WTC11 (cell line): ENCODE measurements at regions not wholly inside any gene's neighbourhood (a gene's known extent, or its start where the extent isn't known, plus 50 kb on each side); places are given as distances from the start of the nearest gene placed in this dataset.
A peak's percentile ranks its signal among the peaks of the same experiment; 100 is the strongest.
"Not testable (repeated sequence)": the region's sequence is repeated elsewhere in the genome, so short reads cannot be mapped to it uniquely, and the experiment has no call there.

ENCODE experiments used
- ATAC-seq: fragments of 200-7000 bp; cut with Tn5 transposase; 2 replicates; pipeline ENCODE4 v1.10.0; 2021; ENCODE audit warnings: mild to moderate bottlenecking, moderate library complexity
- CTCF ChIA-PET: fragments of 300-600 bp; sonication (Branson Sonifier 250); formaldehyde crosslinking; loops from one replicate; lab custom pipeline; 2021; ENCODE audit warnings: antibody characterized with exemption; lab: Charles Lee
- POLR2A ChIA-PET: fragments of 350-600 bp; sonication (Branson Sonifier 250); formaldehyde crosslinking; loops from one replicate; lab custom pipeline; 2021; ENCODE audit warnings: antibody characterized with exemption; lab: Charles Lee
- DNase-seq: peaks from one replicate; pipeline ENCODE4 v3.0.0; 2021; ENCODE audit warnings: low spot score
- H3K27ac Mint-ChIP-seq: 2 replicates; pipeline ENCODE4 v1.8.0; 2021; ENCODE audit warnings: mixed read lengths
- H3K27me3 Mint-ChIP-seq: 2 replicates; pipeline ENCODE4 v1.8.0; 2021; ENCODE audit warnings: low read depth, mild to moderate bottlenecking, moderate library complexity, mixed read lengths
- H3K36me3 Mint-ChIP-seq: 2 replicates; pipeline ENCODE4 v1.8.0; 2021; ENCODE audit warnings: mixed read lengths
- H3K4me1 Mint-ChIP-seq: 2 replicates; pipeline ENCODE4 v1.8.0; 2022; ENCODE audit warnings: mixed read lengths
- H3K4me3 Mint-ChIP-seq: 2 replicates; pipeline ENCODE4 v1.8.0; 2021; ENCODE audit warnings: mild to moderate bottlenecking, moderate library complexity, mixed read lengths
- H3K9me3 Mint-ChIP-seq: 2 replicates; pipeline ENCODE4 v1.8.0; 2021; ENCODE audit warnings: mixed read lengths
- JUN ChIP-seq: sonication (generic); formaldehyde crosslinking; IDR thresholded peaks from 2 replicates; pipeline ENCODE4 v1.8.0; 2023; ENCODE audit warnings: mild to moderate bottlenecking, missing genetic modification reagents
- KAT7 ChIP-seq: sonication (generic); formaldehyde crosslinking; IDR thresholded peaks from 2 replicates; pipeline ENCODE4 v1.8.1; 2023; ENCODE audit warnings: missing genetic modification reagents, mild to moderate bottlenecking, borderline replicate concordance
- MXD4 ChIP-seq: fragments of 250-450 bp; sonication (Bioruptor Pico); IDR thresholded peaks from 2 replicates; pipeline ENCODE4 v1.8.0; 2021; ENCODE audit warnings: mild to moderate bottlenecking, moderate library complexity, borderline replicate concordance
- RELA ChIP-seq: sonication (generic); formaldehyde crosslinking; IDR thresholded peaks from 2 replicates; pipeline ENCODE4 v1.8.1; 2022; ENCODE audit warnings: missing genetic modification reagents, mild to moderate bottlenecking, borderline replicate concordance
- SP1 ChIP-seq: sonication (generic); formaldehyde crosslinking; conservative IDR thresholded peaks from 2 replicates; pipeline ENCODE4 v1.8.1; 2022; ENCODE audit warnings: missing genetic modification reagents
- TEAD4 ChIP-seq: sonication (generic); formaldehyde crosslinking; IDR thresholded peaks from 2 replicates; pipeline ENCODE4 v1.8.0; 2022; ENCODE audit warnings: mild to moderate bottlenecking, missing genetic modification reagents
- TF ChIP-seq, protein P1 (sequence below): sonication (generic); formaldehyde crosslinking; IDR thresholded peaks from 2 replicates; pipeline ENCODE4 v1.8.1; 2022; ENCODE audit warnings: mild to moderate bottlenecking, missing genetic modification reagents, moderate library complexity, borderline replicate concordance
- TF ChIP-seq, protein P2 (sequence below): sonication (generic); formaldehyde crosslinking; IDR thresholded peaks from 2 replicates; pipeline ENCODE4 v1.8.0; 2023; ENCODE audit warnings: missing genetic modification reagents, mild to moderate bottlenecking, borderline replicate concordance
- TF ChIP-seq, protein P3 (sequence below): fragments of 250-450 bp; sonication (Bioruptor Pico); IDR thresholded peaks from 2 replicates; pipeline ENCODE4 v1.9.0; 2021; ENCODE audit warnings: mild to moderate bottlenecking, borderline replicate concordance
- TF ChIP-seq, protein P4 (sequence below): sonication (generic); formaldehyde crosslinking; IDR thresholded peaks from 2 replicates; pipeline ENCODE4 v1.8.1; 2022; ENCODE audit warnings: mild to moderate bottlenecking, moderate library complexity, missing genetic modification reagents

DNA sequence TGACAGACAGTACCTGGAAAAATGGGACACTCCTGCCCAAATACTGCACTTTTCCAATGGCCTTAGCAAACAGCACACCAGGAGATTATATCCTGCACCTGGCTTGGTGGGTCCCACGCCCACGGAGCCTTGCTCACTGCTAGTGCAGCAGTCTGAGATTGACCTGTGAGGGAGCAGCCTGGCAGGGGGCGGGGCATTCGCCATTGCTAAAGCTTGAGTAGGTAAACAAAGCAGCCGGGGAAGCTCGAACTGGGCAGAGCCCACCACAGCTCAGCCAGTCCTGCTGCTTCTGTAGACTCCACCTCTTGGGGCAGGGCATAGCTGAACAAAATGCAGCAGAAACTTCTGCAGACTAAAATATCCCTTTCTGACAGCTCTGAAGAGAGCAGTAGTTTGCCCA, 261.2 kb upstream of the TOM1L1 start:
- Mint-ChIP-seq H3K4me1 (peaks cover 13% of the 10 kb centered on the region), H3K36me3 (peaks cover 64% of the 10 kb centered on the region), H3K9me3 (peaks cover 85% of the 10 kb centered on the region)
- CTCF ChIA-PET, H3K27me3 Mint-ChIP-seq, H3K27ac Mint-ChIP-seq, ATAC-seq, DNase-seq, POLR2A ChIA-PET, H3K4me3 Mint-ChIP-seq: not testable (repeated sequence)

DNA sequence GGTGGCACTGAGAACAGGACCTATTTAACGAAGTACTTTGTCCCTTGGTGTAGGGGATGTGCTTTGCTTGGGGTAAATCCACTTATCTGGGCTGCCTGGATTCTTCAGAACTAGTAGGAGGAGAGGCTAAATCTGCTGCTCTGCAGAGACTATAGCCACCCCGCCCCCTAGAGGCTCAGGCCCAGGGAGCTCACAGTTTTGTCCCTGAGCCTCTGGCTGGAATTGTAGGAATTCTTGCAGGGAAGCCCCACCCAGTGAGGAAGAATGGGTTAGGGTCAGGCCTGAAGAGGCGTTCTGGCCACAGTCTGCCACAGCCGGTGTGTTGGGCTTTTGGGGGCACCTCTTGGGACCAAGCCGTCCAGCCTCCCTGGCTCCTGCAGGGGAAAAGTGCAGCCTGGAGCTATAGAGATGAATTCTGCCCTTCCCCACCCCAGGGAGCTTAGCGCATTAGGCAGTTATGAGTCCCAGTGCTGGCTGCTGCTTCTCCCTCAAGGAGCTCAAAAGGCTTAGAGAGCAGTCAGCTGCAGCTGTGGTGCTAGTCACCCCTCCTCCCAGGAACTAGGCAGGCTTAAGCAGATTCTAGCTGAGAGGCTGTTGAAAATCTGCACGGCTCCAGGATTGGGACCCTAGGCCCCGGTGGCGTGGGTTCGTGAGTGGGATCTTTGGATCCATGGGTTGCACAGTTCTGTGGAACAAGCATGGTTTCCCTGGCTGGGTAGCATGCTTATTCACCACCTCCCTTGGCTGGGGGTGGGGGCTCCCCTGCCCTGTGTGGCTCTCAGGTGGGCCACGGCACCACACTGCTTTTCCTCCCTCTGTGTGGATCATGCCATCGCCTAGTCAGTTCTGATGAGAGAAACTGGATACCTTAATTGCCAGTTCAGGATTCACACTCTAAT, 237.4 kb upstream of the TOM1L1 start:
- no peak overlapping the region for H3K27ac Mint-ChIP-seq
- H3K36me3 Mint-ChIP-seq = peaks cover 45% of the 10 kb centered on the region
- peaks cover 82% of the 10 kb centered on the region for H3K9me3 Mint-ChIP-seq
- no peak overlapping the region for H3K4me3 Mint-ChIP-seq
- TF ChIP-seq MXD4 (CRISPR knock-in tag) (no peak), TEAD4 (no peak), RELA (CRISPR knock-in tag) (no peak), JUN (CRISPR knock-in tag) (no peak), SP1 (no peak), KAT7 (CRISPR knock-in tag) (no peak)
- TF ChIP-seq, protein P1, sequence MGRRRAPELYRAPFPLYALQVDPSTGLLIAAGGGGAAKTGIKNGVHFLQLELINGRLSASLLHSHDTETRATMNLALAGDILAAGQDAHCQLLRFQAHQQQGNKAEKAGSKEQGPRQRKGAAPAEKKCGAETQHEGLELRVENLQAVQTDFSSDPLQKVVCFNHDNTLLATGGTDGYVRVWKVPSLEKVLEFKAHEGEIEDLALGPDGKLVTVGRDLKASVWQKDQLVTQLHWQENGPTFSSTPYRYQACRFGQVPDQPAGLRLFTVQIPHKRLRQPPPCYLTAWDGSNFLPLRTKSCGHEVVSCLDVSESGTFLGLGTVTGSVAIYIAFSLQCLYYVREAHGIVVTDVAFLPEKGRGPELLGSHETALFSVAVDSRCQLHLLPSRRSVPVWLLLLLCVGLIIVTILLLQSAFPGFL (CRISPR knock-in tag) = no peak
- TF ChIP-seq, protein P2, sequence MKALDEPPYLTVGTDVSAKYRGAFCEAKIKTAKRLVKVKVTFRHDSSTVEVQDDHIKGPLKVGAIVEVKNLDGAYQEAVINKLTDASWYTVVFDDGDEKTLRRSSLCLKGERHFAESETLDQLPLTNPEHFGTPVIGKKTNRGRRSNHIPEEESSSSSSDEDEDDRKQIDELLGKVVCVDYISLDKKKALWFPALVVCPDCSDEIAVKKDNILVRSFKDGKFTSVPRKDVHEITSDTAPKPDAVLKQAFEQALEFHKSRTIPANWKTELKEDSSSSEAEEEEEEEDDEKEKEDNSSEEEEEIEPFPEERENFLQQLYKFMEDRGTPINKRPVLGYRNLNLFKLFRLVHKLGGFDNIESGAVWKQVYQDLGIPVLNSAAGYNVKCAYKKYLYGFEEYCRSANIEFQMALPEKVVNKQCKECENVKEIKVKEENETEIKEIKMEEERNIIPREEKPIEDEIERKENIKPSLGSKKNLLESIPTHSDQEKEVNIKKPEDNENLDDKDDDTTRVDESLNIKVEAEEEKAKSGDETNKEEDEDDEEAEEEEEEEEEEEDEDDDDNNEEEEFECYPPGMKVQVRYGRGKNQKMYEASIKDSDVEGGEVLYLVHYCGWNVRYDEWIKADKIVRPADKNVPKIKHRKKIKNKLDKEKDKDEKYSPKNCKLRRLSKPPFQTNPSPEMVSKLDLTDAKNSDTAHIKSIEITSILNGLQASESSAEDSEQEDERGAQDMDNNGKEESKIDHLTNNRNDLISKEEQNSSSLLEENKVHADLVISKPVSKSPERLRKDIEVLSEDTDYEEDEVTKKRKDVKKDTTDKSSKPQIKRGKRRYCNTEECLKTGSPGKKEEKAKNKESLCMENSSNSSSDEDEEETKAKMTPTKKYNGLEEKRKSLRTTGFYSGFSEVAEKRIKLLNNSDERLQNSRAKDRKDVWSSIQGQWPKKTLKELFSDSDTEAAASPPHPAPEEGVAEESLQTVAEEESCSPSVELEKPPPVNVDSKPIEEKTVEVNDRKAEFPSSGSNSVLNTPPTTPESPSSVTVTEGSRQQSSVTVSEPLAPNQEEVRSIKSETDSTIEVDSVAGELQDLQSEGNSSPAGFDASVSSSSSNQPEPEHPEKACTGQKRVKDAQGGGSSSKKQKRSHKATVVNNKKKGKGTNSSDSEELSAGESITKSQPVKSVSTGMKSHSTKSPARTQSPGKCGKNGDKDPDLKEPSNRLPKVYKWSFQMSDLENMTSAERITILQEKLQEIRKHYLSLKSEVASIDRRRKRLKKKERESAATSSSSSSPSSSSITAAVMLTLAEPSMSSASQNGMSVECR (CRISPR knock-in tag) = no peak
- TF ChIP-seq, protein P3, sequence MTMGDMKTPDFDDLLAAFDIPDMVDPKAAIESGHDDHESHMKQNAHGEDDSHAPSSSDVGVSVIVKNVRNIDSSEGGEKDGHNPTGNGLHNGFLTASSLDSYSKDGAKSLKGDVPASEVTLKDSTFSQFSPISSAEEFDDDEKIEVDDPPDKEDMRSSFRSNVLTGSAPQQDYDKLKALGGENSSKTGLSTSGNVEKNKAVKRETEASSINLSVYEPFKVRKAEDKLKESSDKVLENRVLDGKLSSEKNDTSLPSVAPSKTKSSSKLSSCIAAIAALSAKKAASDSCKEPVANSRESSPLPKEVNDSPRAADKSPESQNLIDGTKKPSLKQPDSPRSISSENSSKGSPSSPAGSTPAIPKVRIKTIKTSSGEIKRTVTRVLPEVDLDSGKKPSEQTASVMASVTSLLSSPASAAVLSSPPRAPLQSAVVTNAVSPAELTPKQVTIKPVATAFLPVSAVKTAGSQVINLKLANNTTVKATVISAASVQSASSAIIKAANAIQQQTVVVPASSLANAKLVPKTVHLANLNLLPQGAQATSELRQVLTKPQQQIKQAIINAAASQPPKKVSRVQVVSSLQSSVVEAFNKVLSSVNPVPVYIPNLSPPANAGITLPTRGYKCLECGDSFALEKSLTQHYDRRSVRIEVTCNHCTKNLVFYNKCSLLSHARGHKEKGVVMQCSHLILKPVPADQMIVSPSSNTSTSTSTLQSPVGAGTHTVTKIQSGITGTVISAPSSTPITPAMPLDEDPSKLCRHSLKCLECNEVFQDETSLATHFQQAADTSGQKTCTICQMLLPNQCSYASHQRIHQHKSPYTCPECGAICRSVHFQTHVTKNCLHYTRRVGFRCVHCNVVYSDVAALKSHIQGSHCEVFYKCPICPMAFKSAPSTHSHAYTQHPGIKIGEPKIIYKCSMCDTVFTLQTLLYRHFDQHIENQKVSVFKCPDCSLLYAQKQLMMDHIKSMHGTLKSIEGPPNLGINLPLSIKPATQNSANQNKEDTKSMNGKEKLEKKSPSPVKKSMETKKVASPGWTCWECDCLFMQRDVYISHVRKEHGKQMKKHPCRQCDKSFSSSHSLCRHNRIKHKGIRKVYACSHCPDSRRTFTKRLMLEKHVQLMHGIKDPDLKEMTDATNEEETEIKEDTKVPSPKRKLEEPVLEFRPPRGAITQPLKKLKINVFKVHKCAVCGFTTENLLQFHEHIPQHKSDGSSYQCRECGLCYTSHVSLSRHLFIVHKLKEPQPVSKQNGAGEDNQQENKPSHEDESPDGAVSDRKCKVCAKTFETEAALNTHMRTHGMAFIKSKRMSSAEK (CRISPR knock-in tag) = no peak
- TF ChIP-seq, protein P4, sequence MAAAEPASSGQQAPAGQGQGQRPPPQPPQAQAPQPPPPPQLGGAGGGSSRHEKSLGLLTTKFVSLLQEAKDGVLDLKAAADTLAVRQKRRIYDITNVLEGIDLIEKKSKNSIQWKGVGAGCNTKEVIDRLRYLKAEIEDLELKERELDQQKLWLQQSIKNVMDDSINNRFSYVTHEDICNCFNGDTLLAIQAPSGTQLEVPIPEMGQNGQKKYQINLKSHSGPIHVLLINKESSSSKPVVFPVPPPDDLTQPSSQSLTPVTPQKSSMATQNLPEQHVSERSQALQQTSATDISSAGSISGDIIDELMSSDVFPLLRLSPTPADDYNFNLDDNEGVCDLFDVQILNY = no peak
- peaks cover 4% of the 10 kb centered on the region; the same call in 1 of the 2 replicates for H3K4me1 Mint-ChIP-seq
- ATAC-seq = peak; percentile 92
- ChIA-PET CTCF (interaction anchor here (0.5 to 1.1 kb wide), 4 partner anchors 11 to 407 kb away, joined by 3 to 4 read pairs (median 3); no protein-coding TSS in a partner anchor), POLR2A (no interaction called here)
- DNase-seq = peak; percentile 39
- H3K27me3 Mint-ChIP-seq = peaks cover 7% of the 10 kb centered on the region; the same call in 1 of the 2 replicates
